Fibroblast of lung (primary cell): ENCODE measurements at regions not wholly inside any gene's neighbourhood (a gene's known extent, or its start where the extent isn't known, plus 50 kb on each side); places are given as distances from the start of the nearest gene placed in this dataset.
A peak's percentile ranks its signal among the peaks of the same experiment; 100 is the strongest.

Experiments
- DNase-seq, 2 donors: peaks; one replicate each; pipeline versions ENCODE4 v3.0.0 to v3.0.0-alpha.2; 2010; ENCODE audit warnings: low read depth in 2 of 2
- H2AFZ ChIP-seq: 2 replicates; pipeline ENCODE4 v1.5.1; 2012; ENCODE audit warnings: low read length, control low read depth, inconsistent platforms
- H3K27ac ChIP-seq: 2 replicates; pipeline ENCODE4 v1.5.1; 2011; ENCODE audit warnings: low read length, control low read depth; ENCODE audit not compliant: insufficient read depth
- H3K27me3 ChIP-seq: 2 replicates; pipeline ENCODE4 v1.5.1; 2011; ENCODE audit warnings: mild to moderate bottlenecking, low read length; ENCODE audit not compliant: control insufficient read depth, insufficient read depth
- H3K36me3 ChIP-seq: 2 replicates; pipeline ENCODE4 v1.5.1; 2011; ENCODE audit warnings: low read length; ENCODE audit not compliant: control insufficient read depth, insufficient read depth
- H3K4me1 ChIP-seq: 2 replicates; pipeline ENCODE4 v1.5.1; 2011; ENCODE audit warnings: low read length; ENCODE audit not compliant: control insufficient read depth, insufficient read depth; ENCODE audit errors: extremely low read depth
- H3K4me2 ChIP-seq: 2 replicates; pipeline ENCODE4 v1.5.1; 2011; ENCODE audit warnings: low read length, control low read depth; ENCODE audit not compliant: insufficient read depth; ENCODE audit errors: extremely low read depth
- H3K4me3 ChIP-seq, 4 experiments: fragments of 200-600 bp in 1 of 4; sonication (generic) in 1 of 4; replicated peaks in 1 of 4; 2 replicates each; pipeline ENCODE4 v1.5.1; 2011 to 2016; ENCODE audit warnings: low read length in 4 of 4, low read depth in 3 of 4, mild to moderate bottlenecking in 3 of 4, control low read depth in 2 of 4, inconsistent platforms in 1 of 4, mixed read lengths in 1 of 4; ENCODE audit not compliant: insufficient read depth in 1 of 4; ENCODE audit errors: control extremely low read depth in 1 of 4
- H3K79me2 ChIP-seq: 2 replicates; pipeline ENCODE4 v1.5.1; 2012; ENCODE audit warnings: mild to moderate bottlenecking, low read length, inconsistent platforms; ENCODE audit not compliant: control insufficient read depth, insufficient read depth
- H3K9ac ChIP-seq: 2 replicates; pipeline ENCODE4 v1.5.1; 2011; ENCODE audit warnings: mild to moderate bottlenecking, low read length, control low read depth; ENCODE audit not compliant: insufficient read depth
- H3K9me3 ChIP-seq: 2 replicates; pipeline ENCODE4 v1.5.1; 2012; ENCODE audit warnings: low read depth, low read length; ENCODE audit not compliant: control insufficient read depth, insufficient read depth
- H4K20me1 ChIP-seq: 2 replicates; pipeline ENCODE4 v1.5.1; 2011; ENCODE audit warnings: low read length; ENCODE audit not compliant: control insufficient read depth, insufficient read depth; ENCODE audit errors: extremely low read depth
- CTCF ChIP-seq, 2 donors: IDR thresholded peaks in 1 of 2; conservative IDR thresholded peaks in 1 of 2; 1 replicate in 1 of 2; 2 replicates in 1 of 2; pipeline ENCODE4 v1.5.1; 2011 to 2012; ENCODE audit warnings: low read length in 2 of 2, control low read depth in 1 of 2, inconsistent platforms in 1 of 2, low read depth in 1 of 2, mild to moderate bottlenecking in 1 of 2
- EZH2 ChIP-seq: IDR thresholded peaks from 2 replicates; pipeline ENCODE4 v1.5.1; 2012; ENCODE audit warnings: low read length, control low read depth, mild to moderate bottlenecking; ENCODE audit errors: missing control alignments

DNA sequence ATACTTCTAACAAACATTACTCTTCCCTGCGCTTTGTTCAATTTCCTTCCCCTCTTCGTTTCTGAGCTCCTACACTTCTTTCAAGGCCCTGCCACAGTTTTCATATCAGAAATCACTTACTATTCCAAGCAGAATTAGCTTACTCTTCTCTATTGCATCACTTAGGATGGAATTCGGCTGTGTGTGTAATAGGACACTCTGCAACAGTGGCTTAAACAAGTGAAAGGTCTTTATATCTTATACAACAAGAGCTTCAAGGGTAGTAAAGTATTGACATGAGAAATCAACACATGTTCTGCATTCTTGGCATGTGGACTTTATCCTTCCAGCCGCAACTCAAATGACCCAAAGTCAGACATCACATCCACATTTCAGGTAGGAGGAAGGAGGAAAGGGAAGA is 279.6 kb downstream of the PCDH20 start:
- peak in 1 of 2 donors; percentile 41 for DNase-seq
- TF ChIP-seq CTCF (conservative IDR thresholded peaks at IDR 0.05 in 1 of 2, IDR thresholded peaks at IDR 0.05 in 1 of 2; ENCODE audit: low read depth in 1 of 2, low read length in 2 of 2) (no peak), EZH2 (no peak)
- Histone ChIP-seq H3K36me3 (no peaks in the 10 kb centered on the region), H3K27me3 (no peaks in the 10 kb centered on the region), H3K9me3 (no peaks in the 10 kb centered on the region), H3K4me3 (no peak overlapping the region), H3K27ac (no peak overlapping the region), H3K4me2 (no peak overlapping the region), H3K79me2 (no peaks in the 10 kb centered on the region), H4K20me1 (no peaks in the 10 kb centered on the region), H3K9ac (no peak overlapping the region), H2AFZ (no peak overlapping the region), H3K4me1 (no peaks in the 10 kb centered on the region)

DNA sequence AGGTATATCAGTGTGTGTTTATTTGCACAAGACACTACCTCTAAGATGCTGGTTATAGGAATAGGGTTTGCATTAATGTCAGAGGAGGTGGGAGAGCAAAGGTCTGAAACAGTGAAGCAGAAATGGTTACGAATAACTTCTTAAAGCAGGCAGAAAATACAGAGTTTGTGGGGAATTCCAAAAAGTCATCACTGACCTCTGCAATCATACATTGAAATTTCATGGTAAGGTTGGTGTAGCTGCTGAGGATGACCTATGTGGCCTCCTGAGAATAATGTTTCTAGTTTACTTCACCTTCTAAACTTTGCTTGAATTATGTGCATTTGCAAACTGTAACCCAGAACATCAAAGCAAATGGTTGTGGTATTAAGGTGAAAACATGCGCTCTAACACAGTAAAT is 280.1 kb downstream of the PCDH20 start:
- H3K27ac ChIP-seq, result no peak overlapping the region
- H3K4me2 ChIP-seq, result no peak overlapping the region
- H3K4me1 ChIP-seq, result no peaks in the 10 kb centered on the region
- no peak for TF ChIP-seq CTCF (conservative IDR thresholded peaks at IDR 0.05 in 1 of 2, IDR thresholded peaks at IDR 0.05 in 1 of 2; ENCODE audit: low read depth in 1 of 2, low read length in 2 of 2)
- no peak for TF ChIP-seq EZH2
- H2AFZ ChIP-seq, result no peak overlapping the region
- no peaks in the 10 kb centered on the region for H3K79me2 ChIP-seq
- H3K27me3 ChIP-seq, result no peaks in the 10 kb centered on the region
- H3K9me3 ChIP-seq, result no peaks in the 10 kb centered on the region
- no peaks in the 10 kb centered on the region for H3K36me3 ChIP-seq
- no peak overlapping the region for H3K4me3 ChIP-seq
- H3K9ac ChIP-seq, result no peak overlapping the region
- no peaks in the 10 kb centered on the region for H4K20me1 ChIP-seq
- no peak for DNase-seq

- Histone ChIP-seq H4K20me1 (no peaks in the 10 kb centered on the region), H3K79me2 (no peaks in the 10 kb centered on the region), H3K4me2 (no peak overlapping the region), H3K36me3 (no peaks in the 10 kb centered on the region), H3K4me1 (no peaks in the 10 kb centered on the region), H3K4me3 (no peak overlapping the region), H3K27ac (no peak overlapping the region), H2AFZ (no peak overlapping the region), H3K9ac (no peak overlapping the region), H3K27me3 (no peaks in the 10 kb centered on the region), H3K9me3 (no peaks in the 10 kb centered on the region)
- DNase-seq, result peak in 1 of 2 donors; percentile 37
- TF ChIP-seq EZH2 (no peak), CTCF (conservative IDR thresholded peaks at IDR 0.05 in 1 of 2, IDR thresholded peaks at IDR 0.05 in 1 of 2; ENCODE audit: low read depth in 1 of 2, low read length in 2 of 2) (no peak)
Measured at GRCh38 chr13:61128850-61129645, 286.6 kb downstream of the PCDH20 start.
